KMS-11 (cell line): ENCODE measurements at regions not wholly inside any gene's neighbourhood (a gene's known extent, or its start where the extent isn't known, plus 50 kb on each side); places are given as distances from the start of the nearest gene placed in this dataset.

ENCODE experiments used
- H2AFZ ChIP-seq: fragments of 200-600 bp; sonication (generic); 2 replicates; pipeline ENCODE4 v1.6.1; 2016; ENCODE audit warnings: antibody characterized with exemption, mixed run types, low read depth
- H3K27ac ChIP-seq: fragments of 200-600 bp; sonication (generic); 2 replicates; pipeline ENCODE4 v1.6.1; 2016; ENCODE audit warnings: mild to moderate bottlenecking, mixed run types
- H3K27me3 ChIP-seq: fragments of 200-600 bp; sonication (generic); 2 replicates; pipeline ENCODE4 v1.6.1; 2017; ENCODE audit warnings: mild to moderate bottlenecking, low read depth, mixed run types, moderate library complexity; ENCODE audit not compliant: insufficient read depth
- H3K36me3 ChIP-seq: fragments of 200-600 bp; sonication (generic); 2 replicates; pipeline ENCODE4 v1.6.1; 2017; ENCODE audit warnings: mild to moderate bottlenecking, mixed run types; ENCODE audit not compliant: insufficient read depth
- H3K4me1 ChIP-seq: fragments of 200-600 bp; sonication (generic); 2 replicates; pipeline ENCODE4 v1.6.1; 2016; ENCODE audit warnings: mild to moderate bottlenecking, low read depth, mixed run types; ENCODE audit not compliant: poor library complexity, severe bottlenecking
- H3K4me2 ChIP-seq: fragments of 200-600 bp; sonication (generic); 2 replicates; pipeline ENCODE4 v1.7.0; 2016; ENCODE audit warnings: mild to moderate bottlenecking, mixed run types
- H3K4me3 ChIP-seq: fragments of 200-600 bp; sonication (generic); IDR thresholded peaks from 2 replicates; pipeline ENCODE4 v1.6.1; 2017; ENCODE audit warnings: low read depth, low read length, mixed read lengths; ENCODE audit not compliant: insufficient read depth
- H3K79me2 ChIP-seq: fragments of 200-600 bp; sonication (generic); 2 replicates; pipeline ENCODE4 v1.6.1; 2016; ENCODE audit warnings: low read depth, mixed run types; ENCODE audit not compliant: insufficient read depth
- H3K9ac ChIP-seq: fragments of 200-600 bp; sonication (generic); 2 replicates; pipeline ENCODE4 v1.6.1; 2016; ENCODE audit warnings: mild to moderate bottlenecking, mixed run types
- H4K20me1 ChIP-seq: fragments of 200-600 bp; sonication (generic); 2 replicates; pipeline ENCODE4 v1.6.1; 2016; ENCODE audit warnings: mild to moderate bottlenecking, mixed run types; ENCODE audit not compliant: insufficient read depth
- CTCF ChIP-seq: fragments of 200-600 bp; sonication (generic); conservative IDR thresholded peaks from 2 replicates; pipeline ENCODE4 v1.6.1; 2017; ENCODE audit warnings: low read depth, mild to moderate bottlenecking, antibody characterized with exemption, low read length, moderate library complexity, mixed read lengths

- Histone ChIP-seq H3K4me2 (no peak overlapping the region), H3K27ac (no peak overlapping the region), H3K4me3 (no peak overlapping the region)
These were observed 852.9 kb upstream of the ADGRL4 start for GRCh38 chr1:79859212-79859948.

GRCh38 chr1:79852004-79852403, 845.5 kb upstream of the ADGRL4 start:
- H3K9ac ChIP-seq, result no peak overlapping the region
- H2AFZ ChIP-seq, result no peak overlapping the region
- no peaks in the 10 kb centered on the region for H3K4me1 ChIP-seq
- no peaks in the 10 kb centered on the region for H3K27me3 ChIP-seq
- no peaks in the 10 kb centered on the region for H3K79me2 ChIP-seq
- no peaks in the 10 kb centered on the region for H4K20me1 ChIP-seq
- H3K36me3 ChIP-seq, result no peaks in the 10 kb centered on the region
- H3K4me3 ChIP-seq, result no peak overlapping the region
- TF ChIP-seq CTCF, result no peak
- H3K27ac ChIP-seq, result no peak overlapping the region
- no peak overlapping the region for H3K4me2 ChIP-seq

More at GRCh38 chr1:79859212-79859948, 852.9 kb upstream of the ADGRL4 start:
- Histone ChIP-seq H3K27me3 (no peaks in the 10 kb centered on the region), H3K79me2 (no peaks in the 10 kb centered on the region), H4K20me1 (no peaks in the 10 kb centered on the region), H3K9ac (no peak overlapping the region), H3K4me1 (no peaks in the 10 kb centered on the region), H2AFZ (no peak overlapping the region), H3K36me3 (no peaks in the 10 kb centered on the region)
- TF ChIP-seq CTCF, result no peak

- no peaks in the 10 kb centered on the region for H4K20me1 ChIP-seq
- no peak overlapping the region for H2AFZ ChIP-seq
- no peaks in the 10 kb centered on the region for H3K36me3 ChIP-seq
- H3K27ac ChIP-seq, result no peak overlapping the region
- TF ChIP-seq CTCF, result no peak
- H3K4me3 ChIP-seq, result no peak overlapping the region
- no peaks in the 10 kb centered on the region for H3K27me3 ChIP-seq
- no peak overlapping the region for H3K4me2 ChIP-seq
- H3K4me1 ChIP-seq, result no peaks in the 10 kb centered on the region
- no peak overlapping the region for H3K9ac ChIP-seq
- H3K79me2 ChIP-seq, result no peaks in the 10 kb centered on the region
These were observed 842.9 kb upstream of the ADGRL4 start for GRCh38 chr1:79849388-79849787.

- no peak overlapping the region for H3K4me2 ChIP-seq
- H3K36me3 ChIP-seq, result no peaks in the 10 kb centered on the region
- H2AFZ ChIP-seq, result no peak overlapping the region
- no peaks in the 10 kb centered on the region for H4K20me1 ChIP-seq
- no peak overlapping the region for H3K9ac ChIP-seq
- no peaks in the 10 kb centered on the region for H3K79me2 ChIP-seq
- no peaks in the 10 kb centered on the region for H3K27me3 ChIP-seq
- TF ChIP-seq CTCF, result no peak
- H3K4me1 ChIP-seq, result no peaks in the 10 kb centered on the region
- no peak overlapping the region for H3K27ac ChIP-seq
- H3K4me3 ChIP-seq, result no peak overlapping the region
These were observed 841.8 kb upstream of the ADGRL4 start for GRCh38 chr1:79848316-79848715.
